NCI-H446 (cell line): ENCODE measurements at regions not wholly inside any gene's neighbourhood (a gene's known extent, or its start where the extent isn't known, plus 50 kb on each side); places are given as distances from the start of the nearest gene placed in this dataset.
"Not testable (repeated sequence)": the region's sequence is repeated elsewhere in the genome, so short reads cannot be mapped to it uniquely, and the experiment has no call there.

ENCODE experiments used
- DNase-seq, 2 experiments: peaks; one replicate each; lab custom pipeline; 2025; lab: John Stamatoyannopoulos, UW

- no peak for DNase-seq
Observed at GRCh38 chr21:32884062-32884461, 112.5 kb upstream of the PAXBP1 start.

GRCh38 chr21:32886339-32886738, 114.8 kb upstream of the PAXBP1 start:
- no peak for DNase-seq

- no peak for DNase-seq
Observed at GRCh38 chr21:32887026-32887425, 115.5 kb upstream of the PAXBP1 start.

- DNase-seq: no peak
Observed at GRCh38 chr21:32888971-32889370, 117.4 kb upstream of the PAXBP1 start.

- no peak for DNase-seq
Observed at GRCh38 chr21:32889596-32889995, 118.0 kb upstream of the PAXBP1 start.

DNA sequence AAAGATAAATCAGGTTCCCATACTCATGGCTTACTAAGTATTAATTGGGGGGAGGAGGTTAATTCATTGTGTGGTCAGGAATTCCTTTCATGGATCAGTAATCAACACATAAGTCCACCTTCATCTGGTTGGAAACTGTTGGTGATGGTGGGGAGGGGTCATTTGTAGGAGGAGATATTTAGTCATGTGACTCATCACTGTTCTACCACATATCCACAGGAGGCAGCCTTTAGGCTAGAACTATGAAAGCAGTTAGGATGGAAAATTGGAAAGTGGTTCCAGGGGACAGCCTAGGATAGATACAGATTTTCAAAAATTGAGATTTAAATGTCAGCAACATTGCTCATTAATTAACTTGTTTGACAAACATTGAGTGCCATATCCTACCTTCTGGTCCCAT, 122.8 kb upstream of the PAXBP1 start:
- DNase-seq: no peak

- DNase-seq: no peak
Observed at GRCh38 chr21:32900814-32901213, 124.9 kb upstream of the OLIG2 start.

GRCh38 chr21:32907521-32907920, 118.2 kb upstream of the OLIG2 start:
- no peak for DNase-seq

DNA sequence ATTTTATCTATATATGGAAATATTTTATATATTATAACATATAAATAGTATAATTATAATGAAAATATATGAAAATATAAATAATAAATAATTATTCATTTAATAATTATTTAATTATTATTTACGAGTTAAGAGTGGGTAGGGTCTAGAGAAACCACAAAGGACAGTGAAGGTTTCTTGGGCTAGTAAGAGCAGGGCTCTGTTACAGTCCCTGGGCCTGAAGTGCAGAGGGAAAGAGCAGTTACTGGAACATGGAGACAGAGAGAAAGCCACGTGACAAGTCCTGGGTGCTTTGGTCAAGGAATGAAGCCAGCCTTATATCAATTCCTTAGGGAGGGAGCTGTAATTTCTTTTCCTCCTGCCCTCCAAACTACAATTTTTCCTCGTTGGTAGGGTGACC, 117.2 kb upstream of the OLIG2 start:
- DNase-seq: no peak

DNA sequence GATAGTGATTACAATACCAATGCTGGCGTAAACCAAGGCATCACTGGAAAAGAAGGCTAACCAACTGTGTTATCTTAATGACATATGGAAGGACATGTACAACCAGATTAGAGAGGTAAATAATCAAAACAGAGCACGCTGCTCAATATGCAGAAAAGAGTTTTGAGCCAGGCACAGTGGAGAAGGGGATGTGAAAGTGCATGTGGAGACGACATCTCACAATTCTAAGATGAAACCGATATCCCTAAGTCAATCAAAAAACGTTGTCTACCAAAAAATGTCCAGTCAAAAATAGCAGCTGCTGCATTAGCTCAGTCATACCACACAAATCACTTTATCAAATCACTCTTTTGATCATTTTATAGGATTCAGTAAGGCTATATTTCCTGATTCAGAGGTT, 116.3 kb upstream of the OLIG2 start:
- DNase-seq: no peak

DNA sequence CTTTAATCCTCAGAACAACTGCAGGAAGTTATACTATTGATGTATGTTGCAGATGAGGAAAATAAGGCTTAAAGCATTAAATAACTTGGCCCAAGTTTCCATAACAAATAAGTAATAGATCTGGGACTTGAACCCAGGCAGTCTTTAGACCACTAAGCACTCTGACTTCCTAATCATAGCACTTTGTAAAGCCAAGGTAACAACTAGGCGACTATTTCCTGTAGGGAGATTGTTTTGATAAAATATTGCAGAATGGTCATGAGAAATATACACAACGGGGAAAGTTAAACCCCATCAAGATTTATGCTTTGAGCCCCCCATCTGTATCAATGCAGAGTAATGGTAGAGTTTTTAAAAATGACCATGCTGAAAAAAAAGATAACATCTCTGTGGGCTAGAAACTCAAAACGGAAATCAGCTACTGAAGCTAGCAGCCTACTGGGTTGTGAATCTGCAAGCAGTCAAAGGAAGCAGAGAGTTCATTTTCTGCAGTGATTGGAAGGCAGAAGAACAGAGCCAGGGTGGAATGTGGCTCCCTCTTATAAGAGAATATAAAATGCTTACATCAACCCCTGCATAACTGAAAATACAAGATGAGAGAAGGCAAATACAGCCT, 111.2 kb upstream of the OLIG2 start:
- DNase-seq: no peak

GRCh38 chr21:32915099-32915498, 110.6 kb upstream of the OLIG2 start:
- no peak for DNase-seq

- DNase-seq: no peak
Observed at GRCh38 chr21:32916088-32916487, 109.6 kb upstream of the OLIG2 start.

DNA sequence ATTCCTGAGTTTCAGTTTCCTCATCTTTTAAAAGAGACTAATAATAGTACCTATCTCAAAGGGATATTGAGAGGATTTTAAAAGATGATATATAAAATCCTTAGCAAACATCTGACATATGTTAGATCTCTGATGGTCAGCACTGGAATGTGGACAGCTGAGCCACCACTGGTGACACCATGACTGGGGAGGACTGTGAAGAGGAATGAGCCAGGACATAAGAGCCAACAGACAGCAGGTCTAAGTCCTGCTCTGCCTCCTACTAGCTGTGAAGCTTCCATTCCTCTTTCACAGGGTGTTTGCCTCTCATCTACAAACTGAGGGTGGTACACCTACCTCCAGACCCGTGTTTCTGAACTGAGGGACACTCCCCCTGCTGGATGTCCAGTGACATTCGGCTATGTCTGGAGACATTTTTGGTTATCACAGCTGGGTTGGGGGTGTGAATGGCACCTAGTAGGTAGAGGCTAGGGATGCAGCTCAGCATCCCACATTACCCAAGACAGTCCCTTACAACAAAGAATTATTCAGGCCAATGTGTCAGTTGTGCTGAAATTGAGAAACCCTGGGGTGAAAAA, 109.1 kb upstream of the OLIG2 start:
- DNase-seq: no peak

DNA sequence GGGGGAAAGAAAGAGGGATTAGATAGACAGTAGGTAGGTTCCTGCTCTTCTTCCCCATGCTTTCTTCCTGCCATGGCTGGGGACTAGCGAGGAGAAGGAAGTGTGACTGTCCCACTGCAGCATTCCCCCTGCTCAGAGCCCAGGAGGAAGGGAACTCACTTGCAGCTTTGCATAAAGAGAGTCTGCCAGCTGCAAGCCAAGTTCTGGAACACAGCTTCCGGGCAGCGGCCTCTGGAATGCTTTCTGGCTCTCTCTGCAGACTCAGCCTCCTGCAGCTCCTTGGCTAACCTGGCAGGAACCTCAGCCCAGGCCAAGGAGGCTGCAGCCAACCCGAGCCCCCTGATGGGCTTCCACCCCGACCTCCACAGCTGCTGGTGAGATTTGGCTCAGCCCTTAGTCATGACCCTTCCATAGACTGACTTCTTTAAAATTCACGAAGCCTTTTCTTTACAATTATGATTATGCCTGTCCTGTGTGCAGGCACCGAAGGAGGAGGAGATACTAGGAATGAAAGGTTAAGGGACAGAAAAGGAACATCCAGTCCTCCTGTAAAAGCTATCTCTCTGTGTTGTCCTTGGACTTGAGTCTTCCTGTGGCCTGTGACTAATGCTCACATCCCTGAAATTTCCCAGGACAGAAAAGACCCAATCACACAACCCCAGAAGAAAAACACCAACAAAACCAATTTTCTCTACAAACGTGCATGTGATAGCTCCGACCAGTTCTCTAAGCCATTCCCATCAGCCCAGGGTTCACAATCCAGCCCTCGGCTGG, 108.2 kb upstream of the OLIG2 start:
- DNase-seq: no peak

DNA sequence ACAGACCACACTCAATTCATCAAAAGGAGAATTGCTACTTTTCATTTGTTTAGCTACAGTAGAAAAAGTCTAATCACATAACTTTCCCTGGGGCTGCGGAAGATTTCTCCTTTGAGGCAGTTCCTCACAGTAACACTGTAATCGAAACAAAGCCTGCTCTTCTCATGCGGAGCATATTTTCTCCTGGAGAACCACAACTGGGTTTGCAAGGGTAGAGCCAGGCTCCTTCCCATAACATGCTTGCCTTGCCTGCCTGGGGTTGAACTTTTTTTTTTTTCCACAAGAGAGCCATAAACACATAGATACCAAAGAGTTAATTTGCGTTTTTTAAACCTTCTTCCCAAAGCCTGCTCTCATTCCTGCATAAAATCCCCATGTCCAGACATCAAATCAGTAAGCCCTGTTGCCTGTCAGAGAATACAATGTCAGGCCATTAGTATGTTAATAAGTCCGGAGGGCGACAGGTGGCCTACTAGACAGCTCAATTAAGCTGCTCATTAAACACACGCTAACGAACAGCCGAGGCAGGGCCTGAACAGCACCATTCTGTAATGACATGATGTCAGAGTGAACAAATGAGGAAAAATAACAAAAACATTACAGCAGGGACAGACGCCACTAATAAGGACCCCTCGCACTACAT, 107.1 kb upstream of the OLIG2 start:
- DNase-seq: no peak

GRCh38 chr21:32920474-32920873, 105.3 kb upstream of the OLIG2 start:
- no peak for DNase-seq

DNA sequence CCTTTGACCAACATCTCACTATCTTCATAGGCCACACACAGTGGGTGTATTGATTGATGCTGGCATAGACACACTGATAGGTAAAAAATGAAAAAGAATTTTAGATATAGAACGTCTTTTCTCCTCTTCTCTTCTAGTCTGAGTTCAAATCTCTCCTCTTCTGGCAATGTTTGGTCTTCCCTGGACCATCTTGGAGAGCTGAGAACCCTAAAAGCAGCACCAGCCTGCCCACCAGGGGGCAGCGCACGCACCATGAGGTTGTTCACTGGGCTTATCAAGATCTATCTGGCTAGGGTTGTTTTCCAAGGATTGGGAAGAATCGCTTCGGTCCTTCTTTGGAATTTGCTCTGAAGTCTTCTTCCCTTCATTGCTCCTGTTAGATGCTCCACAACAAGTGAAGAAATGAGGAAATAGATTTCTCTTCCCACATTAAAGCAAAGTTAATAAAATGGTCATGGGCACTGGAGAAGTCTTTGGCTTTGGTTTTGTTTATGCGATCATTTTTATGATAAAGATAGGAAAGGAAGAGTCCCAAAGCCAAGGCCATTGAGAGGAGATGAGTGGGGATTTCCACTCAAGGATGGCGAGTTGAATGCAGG, 104.0 kb upstream of the OLIG2 start:
- DNase-seq: no peak

GRCh38 chr21:32925098-32925497, 100.6 kb upstream of the OLIG2 start:
- no peak for DNase-seq

DNA sequence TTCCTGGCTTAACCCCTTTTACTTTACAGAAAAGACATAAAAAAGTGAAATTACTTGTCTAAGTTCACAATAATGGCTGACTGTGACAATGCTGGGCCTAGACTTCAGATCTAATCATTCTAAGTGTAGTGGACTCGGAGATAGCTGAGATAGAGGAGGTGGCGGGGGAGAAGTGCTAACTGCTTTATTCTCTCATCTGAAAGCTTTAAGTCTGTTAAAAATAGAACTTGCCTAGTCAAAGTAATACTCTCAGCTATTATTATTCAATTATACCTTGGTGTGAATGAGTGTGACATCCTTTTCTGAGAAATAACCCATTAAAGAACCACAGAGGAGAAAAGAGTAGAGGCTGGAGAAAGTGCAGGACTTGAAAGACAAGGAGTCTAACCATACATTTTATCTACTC, 96.1 kb upstream of the OLIG2 start:
- no peak for DNase-seq

GRCh38 chr21:32930673-32931072, 95.1 kb upstream of the OLIG2 start:
- no peak for DNase-seq

DNA sequence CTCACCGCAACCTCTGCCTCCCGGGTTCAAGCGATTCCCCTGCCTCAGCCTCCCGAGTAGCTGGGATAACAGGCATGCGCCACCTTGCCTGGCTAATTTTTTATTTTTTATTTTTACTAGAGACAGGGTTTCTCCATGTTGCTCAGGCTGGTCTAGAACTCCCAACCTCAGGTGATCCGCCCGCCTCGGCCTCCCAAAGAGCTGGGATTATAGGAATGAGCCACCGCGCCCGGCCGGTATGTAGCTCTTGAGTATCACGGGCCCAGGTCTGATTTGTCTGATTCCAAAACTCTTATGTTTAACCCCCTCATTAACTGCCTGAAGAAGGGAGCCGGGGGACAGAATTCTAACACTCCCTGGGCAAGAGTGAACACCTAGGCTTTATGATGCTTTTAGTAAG, 91.7 kb upstream of the OLIG2 start:
- not testable (repeated sequence) for DNase-seq

GRCh38 chr21:32934829-32935228, 90.9 kb upstream of the OLIG2 start:
- DNase-seq: no peak
